GM12873 (cell line): ENCODE measurements at regions not wholly inside any gene's neighbourhood (a gene's known extent, or its start where the extent isn't known, plus 50 kb on each side); places are given as distances from the start of the nearest gene placed in this dataset.

ENCODE experiments used
- CTCF ChIP-seq: IDR thresholded peaks from 2 replicates; pipeline ENCODE4 v1.5.1; 2012; ENCODE audit warnings: low read depth, mild to moderate bottlenecking, moderate library complexity, low read length, control low read depth; ENCODE audit not compliant: insufficient read depth; ENCODE audit errors: missing control alignments

GRCh38 chr3:24810881-24811280 is 316.2 kb upstream of the THRB start:
- no peak for TF ChIP-seq CTCF

- TF ChIP-seq CTCF, result no peak
Measured at GRCh38 chr3:24812116-24812515, 317.5 kb upstream of the THRB start.

GRCh38 chr3:24818055-24818454 is 323.4 kb upstream of the THRB start:
- no peak for TF ChIP-seq CTCF

- no peak for TF ChIP-seq CTCF
Measured at GRCh38 chr3:24828011-24828410, 333.4 kb upstream of the THRB start.

- no peak for TF ChIP-seq CTCF
Measured at GRCh38 chr3:24828551-24828950, 333.9 kb upstream of the THRB start.

GRCh38 chr3:24829011-24829581 is 334.4 kb upstream of the THRB start:
- TF ChIP-seq CTCF, result no peak

- no peak for TF ChIP-seq CTCF
Measured at GRCh38 chr3:24829629-24830229, 335.1 kb upstream of the THRB start.
